GM18909 (cell line): ENCODE measurements at regions not wholly inside any gene's neighbourhood (a gene's known extent, or its start where the extent isn't known, plus 50 kb on each side); places are given as distances from the start of the nearest gene placed in this dataset.

Source experiments
- ATAC-seq: cut with Tn5 transposase; IDR thresholded peaks from one replicate; pipeline ENCODE4 v1.9.1; 2021; ENCODE audit warnings: mild to moderate bottlenecking; ENCODE audit not compliant: unreplicated experiment, poor library complexity

DNA sequence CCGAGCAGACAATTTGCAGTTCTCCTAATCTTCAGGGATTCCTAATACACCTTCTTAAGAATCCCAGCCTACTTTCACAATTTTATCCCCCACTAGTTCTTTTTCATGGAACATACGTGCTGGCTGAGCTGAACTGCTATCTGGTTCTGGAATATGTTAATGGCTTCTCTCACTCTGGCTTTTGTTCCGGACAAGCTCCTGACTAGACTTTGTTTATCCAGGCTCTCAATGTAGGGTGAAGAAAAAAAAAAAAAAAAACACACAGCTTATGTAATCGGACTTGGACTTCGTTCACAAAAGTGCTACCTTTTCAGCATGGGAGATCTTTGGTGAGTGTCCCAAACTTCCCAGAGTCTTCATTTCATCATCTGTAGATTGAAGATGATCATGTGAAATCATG, 555.4 kb upstream of the CPEB2 start:
- no peak for ATAC-seq

DNA sequence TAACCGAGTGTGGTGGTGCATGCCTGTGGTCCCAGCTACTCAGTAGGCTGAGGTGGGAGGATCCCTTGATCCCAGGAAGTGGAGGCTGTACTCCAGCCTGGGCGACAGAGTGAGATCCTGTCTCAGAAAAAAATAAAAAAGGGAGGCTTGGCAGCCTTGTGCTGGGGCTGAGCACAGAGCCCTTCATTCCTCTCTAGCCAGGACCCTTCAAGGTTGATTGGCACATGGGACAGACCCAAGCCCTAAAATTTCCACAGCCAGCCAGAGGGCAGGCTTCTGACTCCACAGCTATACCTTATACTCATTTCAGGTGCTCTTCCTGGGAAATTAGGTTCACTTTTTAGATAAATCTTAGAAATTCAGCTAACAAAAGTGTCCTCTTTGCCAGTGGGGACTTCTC, 553.0 kb upstream of the CPEB2 start:
- ATAC-seq = no peak

DNA sequence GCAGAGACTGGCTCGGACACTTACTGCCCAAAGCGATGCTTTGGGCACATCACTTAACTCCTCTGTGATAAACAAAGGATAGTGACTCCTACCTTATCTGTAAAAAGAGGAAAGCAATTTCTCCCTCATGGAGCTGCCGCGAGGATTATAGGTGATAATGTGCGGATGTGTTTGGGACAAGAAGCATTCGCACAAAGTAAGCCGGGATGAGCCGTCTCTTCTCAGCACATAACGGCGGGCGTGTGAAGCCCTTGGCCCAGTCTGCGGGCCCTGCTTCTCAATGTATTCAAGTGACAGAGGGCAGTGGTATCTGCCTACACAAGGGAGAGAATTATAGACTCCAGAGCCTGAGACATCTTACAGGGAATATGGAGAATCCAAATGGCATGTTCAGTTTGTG, 550.3 kb upstream of the CPEB2 start:
- no peak for ATAC-seq

DNA sequence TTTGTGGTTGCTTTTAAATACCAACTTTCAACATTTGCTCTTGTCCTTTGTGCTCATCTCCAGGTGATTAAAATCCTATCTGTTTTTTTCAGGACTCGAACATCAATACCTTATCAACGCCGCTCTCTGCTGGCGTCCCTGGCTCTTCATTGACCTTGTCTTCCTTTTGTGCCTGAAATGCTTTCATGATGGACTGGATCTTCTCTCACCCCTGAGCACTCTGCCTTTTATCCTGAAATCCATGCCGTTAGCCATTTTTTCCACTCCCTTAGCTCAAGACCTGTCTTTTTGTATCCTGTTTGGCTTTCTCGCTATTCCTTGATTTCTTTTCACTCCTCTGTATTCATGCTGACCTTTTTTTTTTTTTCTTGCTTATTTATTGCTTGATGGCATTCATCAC, 549.5 kb upstream of the CPEB2 start:
- ATAC-seq = no peak

DNA sequence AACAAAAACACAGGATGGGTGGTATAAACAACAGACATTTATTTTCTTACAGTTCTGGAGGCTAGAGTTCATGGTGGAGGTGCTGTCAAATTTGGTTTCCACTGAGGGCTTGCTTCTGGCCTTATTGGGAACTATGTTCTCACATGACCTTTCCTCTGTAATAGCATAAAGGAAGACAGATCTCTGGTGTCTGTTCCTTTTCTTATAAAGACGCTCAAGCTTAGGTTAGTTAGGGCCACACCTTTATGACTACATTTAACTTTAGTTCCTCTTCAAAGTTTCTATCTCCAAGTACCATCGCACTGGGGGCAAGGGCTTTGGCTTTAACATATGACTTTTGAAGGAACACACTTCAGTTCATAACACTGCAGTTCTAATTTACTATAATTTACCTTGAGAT, 543.8 kb upstream of the CPEB2 start:
- no peak for ATAC-seq

GRCh38 chr4:14465057-14465456, 537.2 kb upstream of the CPEB2 start:
- ATAC-seq = no peak

DNA sequence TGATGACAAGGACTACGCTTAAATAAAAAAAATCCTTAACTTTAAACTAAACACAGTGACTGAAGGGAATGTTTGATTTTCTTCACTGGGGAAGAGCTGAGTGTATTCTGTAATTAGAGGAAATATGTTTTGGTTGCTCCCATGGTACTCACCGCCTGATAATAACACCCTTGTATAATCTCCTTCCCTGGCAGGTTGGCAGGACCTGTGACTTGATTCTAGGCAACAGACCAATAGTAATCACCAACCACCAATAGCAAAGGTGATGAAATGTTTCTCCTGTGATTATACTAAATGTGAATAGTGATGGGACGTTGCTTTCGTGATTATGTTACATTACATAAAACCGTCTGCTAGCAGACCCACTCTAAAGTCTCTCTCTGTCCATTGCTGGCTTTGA, 536.8 kb upstream of the CPEB2 start:
- no peak for ATAC-seq

- ATAC-seq = no peak
These were observed 523.8 kb upstream of the CPEB2 start for GRCh38 chr4:14478504-14478903.

DNA sequence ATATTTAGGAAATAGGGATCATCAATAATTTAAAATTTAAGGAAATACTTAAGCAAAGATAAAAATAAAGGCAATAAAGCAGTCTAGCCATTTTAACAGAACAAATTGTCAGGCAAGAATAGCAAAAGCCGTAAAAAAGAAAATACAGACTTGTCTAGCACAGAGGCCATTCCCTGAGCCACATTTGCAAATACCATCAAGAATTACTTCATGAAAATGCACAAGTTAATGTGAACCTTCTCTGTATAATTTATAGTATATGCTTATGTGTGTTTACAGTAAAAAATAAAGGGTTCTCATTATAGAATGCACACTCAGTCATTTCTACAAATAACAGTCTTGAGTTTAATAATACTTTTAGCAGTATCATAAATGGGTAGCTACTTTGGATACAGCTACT, 505.9 kb upstream of the CPEB2 start:
- no peak for ATAC-seq

- ATAC-seq = no peak
These were observed 505.3 kb upstream of the CPEB2 start for GRCh38 chr4:14496969-14497368.

GRCh38 chr4:14504162-14504561, 498.1 kb upstream of the CPEB2 start:
- ATAC-seq = no peak

GRCh38 chr4:14513471-14513870, 488.8 kb upstream of the CPEB2 start:
- ATAC-seq = no peak

GRCh38 chr4:14515556-14515955, 486.7 kb upstream of the CPEB2 start:
- ATAC-seq = no peak

GRCh38 chr4:14518136-14518535, 484.1 kb upstream of the CPEB2 start:
- ATAC-seq = no peak

DNA sequence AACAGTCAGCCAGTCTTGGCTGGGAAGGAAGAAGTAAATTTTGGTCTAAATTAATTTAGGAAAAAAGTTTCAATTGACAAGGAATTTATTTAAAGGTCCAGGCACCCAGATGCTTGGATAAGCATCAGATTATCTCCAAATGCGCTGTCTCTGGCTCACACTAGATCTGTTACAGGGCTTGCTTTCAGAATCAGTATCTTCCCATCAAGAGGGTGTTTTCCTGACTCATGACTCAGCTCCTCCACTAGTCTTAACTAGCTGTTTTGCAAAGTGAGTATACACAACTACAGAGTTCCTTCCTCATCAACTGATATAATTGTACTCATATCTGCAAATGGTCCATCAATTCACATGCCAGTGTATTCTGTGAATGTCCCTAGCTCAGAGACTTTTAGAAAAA, 482.1 kb upstream of the CPEB2 start:
- ATAC-seq = no peak

GRCh38 chr4:14524276-14524675, 478.0 kb upstream of the CPEB2 start:
- no peak for ATAC-seq

DNA sequence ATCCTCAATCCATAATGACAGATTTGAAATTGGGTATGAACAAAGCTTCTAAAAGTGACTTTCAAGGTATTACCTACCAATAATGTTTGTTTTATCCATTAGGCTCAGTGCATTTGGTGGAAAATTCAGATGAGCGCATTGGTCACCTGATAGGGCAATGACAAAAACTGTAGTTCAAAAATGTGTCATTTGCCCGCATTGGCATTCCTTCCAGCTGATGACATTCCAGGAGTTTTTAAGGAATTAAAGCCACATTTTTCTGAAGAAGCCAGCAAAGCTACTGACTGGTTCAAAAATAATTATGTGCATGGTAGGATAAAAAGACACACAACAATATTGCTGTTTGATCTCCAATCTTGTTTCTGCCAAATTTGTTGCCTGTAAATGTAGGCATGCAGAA, 473.4 kb upstream of the CPEB2 start:
- no peak for ATAC-seq

DNA sequence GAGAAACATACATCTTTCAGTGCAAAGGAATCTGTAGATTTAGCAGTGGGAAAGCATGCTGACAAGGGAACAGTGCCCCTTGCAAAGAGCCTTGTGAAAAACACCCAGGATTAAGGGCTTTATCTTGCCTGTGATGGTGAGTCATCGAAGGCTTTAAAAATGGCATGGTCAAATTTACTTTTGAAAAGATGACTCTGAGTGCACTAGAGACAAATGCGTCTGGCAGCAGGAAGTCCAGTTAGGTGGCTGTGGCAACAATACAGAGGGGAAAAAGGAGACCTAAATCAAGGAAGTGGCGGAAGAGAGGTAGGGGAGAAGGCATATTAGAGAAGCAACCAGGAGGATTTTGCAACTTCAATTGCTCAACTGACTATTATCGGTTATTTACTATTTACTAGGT, 472.6 kb upstream of the CPEB2 start:
- no peak for ATAC-seq

DNA sequence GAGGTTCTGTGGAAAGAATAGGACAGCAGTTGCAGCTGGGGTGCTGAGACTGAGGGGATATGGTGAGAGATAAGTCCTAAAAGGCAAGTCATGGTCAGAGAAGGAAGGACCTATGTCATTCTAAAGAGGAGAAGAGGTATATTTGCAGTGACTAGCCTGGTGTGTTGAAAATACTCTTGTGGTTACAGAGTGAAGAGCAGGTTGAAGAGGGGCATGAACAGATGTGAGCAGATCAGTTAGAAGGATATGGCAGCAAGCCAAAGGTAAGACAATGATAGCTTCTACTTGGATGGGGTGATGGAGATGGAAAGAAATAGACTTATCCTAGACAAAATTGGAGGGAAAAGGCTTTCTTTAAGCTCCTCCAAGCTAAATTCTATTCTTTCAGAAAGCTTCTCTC, 469.8 kb upstream of the CPEB2 start:
- ATAC-seq = no peak

DNA sequence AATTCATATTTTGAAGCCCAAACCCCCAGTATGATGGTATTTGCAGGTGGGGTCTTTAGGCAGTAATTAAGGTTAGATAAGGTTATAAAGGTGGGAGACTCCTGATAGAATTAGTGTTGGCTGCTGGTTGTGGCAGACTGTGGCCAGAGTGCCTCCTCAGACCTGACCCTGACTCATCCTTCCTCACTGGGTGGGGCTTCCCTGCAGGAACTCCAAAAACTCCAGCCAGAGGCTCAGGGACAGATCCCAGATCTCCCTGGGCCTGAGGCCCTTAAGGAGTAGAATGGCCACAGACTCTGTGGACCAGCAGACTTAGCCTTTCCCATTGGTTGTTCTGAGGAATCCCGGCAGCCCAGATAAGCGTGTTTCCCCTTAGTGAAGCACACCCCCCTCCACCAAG, 463.0 kb upstream of the CPEB2 start:
- no peak for ATAC-seq

DNA sequence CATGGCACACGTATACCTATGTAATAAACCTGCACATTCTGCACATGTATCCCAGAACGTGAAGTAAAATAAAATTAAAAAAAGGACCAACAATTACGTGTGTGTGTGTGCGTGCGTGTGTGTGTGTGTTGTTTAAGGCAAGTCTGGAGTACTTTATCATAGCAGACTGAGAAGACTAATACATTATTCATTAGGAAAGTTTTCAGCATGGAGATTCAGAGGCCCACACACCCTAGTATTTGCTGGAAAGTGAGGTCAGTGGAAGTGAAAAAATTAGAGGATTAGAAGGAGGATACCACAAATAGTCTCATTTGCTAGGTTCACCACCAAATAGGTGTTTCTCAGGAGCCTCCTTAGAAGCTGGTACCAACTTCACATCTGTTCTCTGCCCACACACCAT, 457.1 kb upstream of the CPEB2 start:
- ATAC-seq = no peak

DNA sequence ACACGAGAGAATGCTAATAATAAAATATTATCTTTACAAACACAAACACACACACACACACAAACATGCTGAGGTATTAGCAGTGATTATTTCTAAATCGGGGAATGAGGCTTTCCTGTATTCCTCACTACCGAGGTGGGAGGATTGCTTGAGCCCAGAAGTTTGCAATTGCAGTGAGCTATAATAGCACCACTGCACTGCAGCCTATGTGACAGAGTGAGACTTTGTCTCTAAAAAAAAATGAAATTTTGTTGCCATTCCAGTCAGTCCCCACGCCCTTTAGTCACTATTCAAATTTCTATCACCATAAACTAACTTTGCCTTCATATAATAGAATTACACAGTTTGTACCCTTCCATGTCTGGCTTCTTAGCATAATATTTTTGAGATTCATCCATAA, 456.5 kb upstream of the CPEB2 start:
- no peak for ATAC-seq

DNA sequence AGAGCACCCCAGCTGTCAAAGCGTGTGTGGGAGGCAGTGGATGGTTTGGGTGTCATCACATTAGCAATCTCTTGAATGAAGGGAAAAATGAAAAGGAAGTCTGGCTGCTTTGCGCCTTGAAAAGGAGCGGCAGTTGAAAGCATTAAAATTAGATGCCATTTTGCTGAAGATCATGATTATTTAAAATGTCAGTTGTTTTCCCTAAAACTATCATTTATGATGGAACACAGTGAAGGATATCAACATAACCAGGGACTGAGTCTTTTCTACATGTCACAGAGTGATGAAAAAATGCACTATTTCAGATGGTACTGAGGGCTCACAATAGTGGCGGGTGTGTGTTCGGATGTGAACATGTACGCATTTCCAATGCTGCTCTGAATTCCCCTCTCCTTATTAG, 450.2 kb upstream of the CPEB2 start:
- no peak for ATAC-seq
